ENCODE measurements at regions not wholly inside any gene's neighbourhood (a gene's known extent, or its start where the extent isn't known, plus 50 kb on each side); places are given as distances from the start of the nearest gene placed in this dataset.
A peak's percentile ranks its signal among the peaks of the same experiment; 100 is the strongest.
"Not testable (repeated sequence)": the region's sequence is repeated elsewhere in the genome, so short reads cannot be mapped to it uniquely, and the experiment has no call there.

DNA sequence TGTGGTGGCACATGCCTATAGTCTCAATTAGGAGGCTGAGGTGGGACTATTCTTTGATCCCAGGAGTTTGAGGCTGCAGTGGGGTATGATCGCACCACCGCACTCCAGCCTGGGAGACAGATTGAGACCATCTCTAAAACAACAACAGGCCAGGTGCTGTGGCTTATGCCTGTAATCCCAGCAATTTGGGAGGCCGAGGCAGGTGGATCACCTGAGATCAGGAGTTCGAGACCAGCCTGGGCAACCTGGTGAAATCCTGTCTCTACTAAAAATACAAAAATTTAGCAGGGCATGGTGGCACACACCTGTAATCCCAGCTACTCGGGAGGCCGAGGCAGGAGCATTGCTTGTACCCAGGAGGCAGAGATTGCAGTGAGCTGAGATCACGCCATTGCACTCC lies 60.6 kb upstream of the CCT8L2 start:
- H3K9me1 ChIP-seq (ENCODE audit: control insufficient read depth, insufficient read depth, low read length); FAIRE-seq; H3K27me3 ChIP-seq (ENCODE audit: control insufficient read depth in 2 of 2, insufficient read depth in 2 of 2, low read length in 2 of 2); DNase-seq (ENCODE audit: extremely low read depth in 1 of 4, low spot score in 3 of 4); H3K9ac ChIP-seq (ENCODE audit: insufficient read depth in 1 of 2, low read depth in 2 of 2, low read length in 2 of 2); H3K4me3 ChIP-seq; H4K20me1 ChIP-seq (replicated peaks; ENCODE audit: control insufficient read depth, insufficient read depth, low read length); H3K27ac ChIP-seq (ENCODE audit: extremely low read depth, low read depth, low read length); ATAC-seq; H3K4me1 ChIP-seq (replicated peaks in 1 of 2; ENCODE audit: control insufficient read depth in 2 of 2, insufficient read depth in 2 of 2, low read length in 2 of 2); intact Hi-C loops (cut with micrococcal nuclease); CTCF ChIA-PET (ENCODE audit: low intra/inter-chr PET ratio); BruUV-seq (replicated peaks); in situ Hi-C loops (cut with MboI); H3K4me2 ChIP-seq (ENCODE audit: insufficient read depth, low read length); H2AFZ ChIP-seq (ENCODE audit: low read depth, low read length); H3K79me2 ChIP-seq (ENCODE audit: control insufficient read depth, insufficient read depth, low read length); TF ChIP-seq MYNN (CRISPR knock-in tag; IDR thresholded peaks at IDR 0.05): not testable (repeated sequence)
- 78% methylated on average over 7 of the region's 7 CpGs for WGBS (ENCODE audit: insufficient coverage, low coverage, missing lambda C conversion rate)
- H3K36me3 ChIP-seq (ENCODE audit: control insufficient read depth, insufficient read depth, low read length) = peaks cover 41% of the 10 kb centered on the region
- POLR2A ChIA-PET = interaction anchor here (1.3 kb wide), 1 partner anchor 12 kb away, joined by 4 read pairs; no protein-coding TSS in a partner anchor
- H3K9me3 ChIP-seq (replicated peaks; ENCODE audit: control insufficient read depth, insufficient read depth, low read depth, low read length) = peaks cover 17% of the 10 kb centered on the region
- TF ChIP-seq MYNN (IDR thresholded peaks at IDR 0.05) (peak; percentile 73; the same call in 1 of the 2 replicates), ZFP1 (CRISPR knock-in tag; IDR thresholded peaks at IDR 0.05) (0 out of 2 replicates have a peak, but pooled peaks have one; percentile 39), ZNF133 (CRISPR knock-in tag; IDR thresholded peaks at IDR 0.05) (0 out of 2 replicates have a peak, but pooled peaks have one; percentile 36), SUPT5H (IDR thresholded peaks at IDR 0.05) (peak; percentile 53), OTX1 (CRISPR knock-in tag; IDR thresholded peaks at IDR 0.05) (0 out of 2 replicates have a peak, but pooled peaks have one; percentile 27), ZNF764 (CRISPR knock-in tag; IDR thresholded peaks at IDR 0.05; ENCODE audit: low read depth) (0 out of 2 replicates have a peak, but pooled peaks have one; percentile 17), POLR2G (IDR thresholded peaks at IDR 0.05; ENCODE audit: low read depth, low read length) (peak; percentile 0; the same call in 1 of the 2 replicates), POLR2A (conservative IDR thresholded peaks at IDR 0.05) (peak; percentile 51; the same call in 1 of the 2 replicates), ZNF695 (CRISPR knock-in tag; IDR thresholded peaks at IDR 0.05) (peak; percentile 32; the same call in 1 of the 2 replicates)
- TF ChIP-seq, protein P1, sequence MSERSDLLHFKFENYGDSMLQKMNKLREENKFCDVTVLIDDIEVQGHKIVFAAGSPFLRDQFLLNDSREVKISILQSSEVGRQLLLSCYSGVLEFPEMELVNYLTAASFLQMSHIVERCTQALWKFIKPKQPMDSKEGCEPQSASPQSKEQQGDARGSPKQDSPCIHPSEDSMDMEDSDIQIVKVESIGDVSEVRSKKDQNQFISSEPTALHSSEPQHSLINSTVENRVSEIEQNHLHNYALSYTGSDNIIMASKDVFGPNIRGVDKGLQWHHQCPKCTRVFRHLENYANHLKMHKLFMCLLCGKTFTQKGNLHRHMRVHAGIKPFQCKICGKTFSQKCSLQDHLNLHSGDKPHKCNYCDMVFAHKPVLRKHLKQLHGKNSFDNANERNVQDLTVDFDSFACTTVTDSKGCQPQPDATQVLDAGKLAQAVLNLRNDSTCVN (CRISPR knock-in tag; IDR thresholded peaks at IDR 0.05) = 0 out of 2 replicates have a peak, but pooled peaks have one; percentile 22

All from K562 (cell line).